CD4-positive, alpha-beta T cell (primary cell): ENCODE measurements at regions not wholly inside any gene's neighbourhood (a gene's known extent, or its start where the extent isn't known, plus 50 kb on each side); places are given as distances from the start of the nearest gene placed in this dataset.
"Not testable (repeated sequence)": the region's sequence is repeated elsewhere in the genome, so short reads cannot be mapped to it uniquely, and the experiment has no call there.

Experiments used
- ATAC-seq: fragments of 200-7000 bp; cut with Tn5 transposase; one replicate; pipeline ENCODE4 v1.10.0; 2022; ENCODE audit warnings: mild to moderate bottlenecking; ENCODE audit not compliant: poor library complexity
- CTCF ChIA-PET: fragments of 350-600 bp; sonication (Branson Sonifier 250); formaldehyde crosslinking; loops from one replicate; lab custom pipeline; 2021; ENCODE audit warnings: antibody characterized with exemption, inconsistent platforms; lab: Charles Lee
- POLR2A ChIA-PET: fragments of 350-600 bp; sonication (Branson Sonifier 250); formaldehyde crosslinking; loops from one replicate; lab custom pipeline; 2021; ENCODE audit warnings: antibody characterized with exemption, inconsistent platforms; lab: Charles Lee
- DNase-seq, 14 experiments: peaks; one replicate each; pipeline ENCODE4 v3.0.0-alpha.2; 2013 to 2020; ENCODE audit warnings: mixed read lengths in 2 of 14
- H3K27ac ChIP-seq, 2 donors: one replicate each; pipeline versions ENCODE4 v1.5.1 to v1.7.0; 2013; ENCODE audit warnings: low read length in 2 of 2, low read depth in 1 of 2, mild to moderate bottlenecking in 1 of 2
- H3K27me3 ChIP-seq, 2 experiments: 1 replicate in 1 of 2; 2 replicates in 1 of 2; pipeline versions ENCODE4 v1.6.1 to v1.7.0; 2013; ENCODE audit warnings: low read length in 2 of 2, control low read depth in 1 of 2, mild to moderate bottlenecking in 1 of 2, moderate library complexity in 1 of 2; ENCODE audit not compliant: insufficient read depth in 2 of 2, control insufficient read depth in 1 of 2
- H3K36me3 ChIP-seq: one replicate; pipeline ENCODE4 v1.6.1; 2013; ENCODE audit warnings: low read length, control low read depth; ENCODE audit not compliant: insufficient read depth
- H3K4me1 ChIP-seq: one replicate; pipeline ENCODE4 v1.6.1; 2013; ENCODE audit warnings: low read length, control low read depth; ENCODE audit not compliant: insufficient read depth
- H3K4me3 ChIP-seq: one replicate; pipeline ENCODE4 v1.5.1; 2013; ENCODE audit warnings: mild to moderate bottlenecking, low read length, moderate library complexity
- H3K9me3 ChIP-seq, 2 experiments: 1 replicate in 1 of 2; 2 replicates in 1 of 2; pipeline versions ENCODE4 v1.6.1 to v1.7.0; 2013; ENCODE audit warnings: low read length in 2 of 2, mild to moderate bottlenecking in 2 of 2, control low read depth in 1 of 2, moderate library complexity in 1 of 2; ENCODE audit not compliant: control insufficient read depth in 1 of 2, insufficient read depth in 1 of 2
- H3K27ac Mint-ChIP-seq: one replicate; pipeline ENCODE4 v1.8.0; 2020; ENCODE audit warnings: mixed read lengths
- H3K27me3 Mint-ChIP-seq: one replicate; pipeline ENCODE4 v1.8.0; 2021; ENCODE audit warnings: mixed read lengths
- H3K36me3 Mint-ChIP-seq: one replicate; pipeline ENCODE4 v1.8.0; 2021; ENCODE audit warnings: low read depth, mixed read lengths
- H3K4me1 Mint-ChIP-seq: one replicate; pipeline ENCODE4 v1.8.0; 2021; ENCODE audit warnings: low read depth, mixed read lengths
- H3K4me3 Mint-ChIP-seq: one replicate; pipeline ENCODE4 v1.8.0; 2020; ENCODE audit warnings: mild to moderate bottlenecking, mixed read lengths
- H3K9me3 Mint-ChIP-seq: one replicate; pipeline ENCODE4 v1.8.0; 2020; ENCODE audit warnings: mixed read lengths
- CTCF ChIP-seq: fragments of 200-600 bp; IDR thresholded peaks from one replicate; pipeline ENCODE4 v1.8.0; 2022; ENCODE audit warnings: antibody characterized with exemption, mild to moderate bottlenecking
- intact Hi-C, 2 experiments: fragments of 100-400 bp; cut with DNase I in 1 of 2; cut with micrococcal nuclease in 1 of 2; formaldehyde crosslinking; loops; one replicate each; pipeline versions ENCODE4 v1.15.1 to v1.9.0; 2023 to 2025; cut with DNase I, micrococcal nuclease

GRCh38 chr13:25017176-25017575, 78.8 kb upstream of the PABPC3 start:
- H3K27ac Mint-ChIP-seq, H3K4me3 Mint-ChIP-seq, intact Hi-C loops, H3K36me3 Mint-ChIP-seq, ATAC-seq, H3K27me3 ChIP-seq, H3K36me3 ChIP-seq, H3K4me1 Mint-ChIP-seq, H3K9me3 ChIP-seq, H3K4me1 ChIP-seq, H3K4me3 ChIP-seq, H3K27ac ChIP-seq, POLR2A ChIA-PET, DNase-seq, H3K9me3 Mint-ChIP-seq, CTCF ChIA-PET: not testable (repeated sequence)
- peaks cover 47% of the 10 kb centered on the region for H3K27me3 Mint-ChIP-seq

- H3K4me3 ChIP-seq: peak overlapping the region; percentile 10
- H3K9me3 Mint-ChIP-seq, H3K27ac ChIP-seq, ATAC-seq, H3K4me3 Mint-ChIP-seq, CTCF ChIA-PET, H3K9me3 ChIP-seq, H3K27me3 ChIP-seq, H3K36me3 ChIP-seq, H3K36me3 Mint-ChIP-seq, H3K27ac Mint-ChIP-seq, H3K4me1 ChIP-seq, POLR2A ChIA-PET, H3K4me1 Mint-ChIP-seq, intact Hi-C loops: not testable (repeated sequence)
- peak in 6 of 14 experiments; percentile 14 to 64 (median 36) for DNase-seq
- H3K27me3 Mint-ChIP-seq: peaks cover 48% of the 10 kb centered on the region
Observed at GRCh38 chr13:25017808-25018728, 77.9 kb upstream of the PABPC3 start.

- Histone ChIP-seq H3K36me3 (no peaks in the 10 kb centered on the region), H3K27me3 (peaks cover 3 to 9% of the 10 kb centered on the region in 2 experiments), H3K4me1 (peaks cover 7% of the 10 kb centered on the region), H3K4me3 (no peak overlapping the region), H3K9me3 (peaks cover 0 to 3% of the 10 kb centered on the region in 2 experiments), H3K27ac (no peak overlapping the region)
- Mint-ChIP-seq H3K4me1 (no peaks in the 10 kb centered on the region), H3K9me3 (no peaks in the 10 kb centered on the region), H3K27me3 (peaks cover 49% of the 10 kb centered on the region), H3K27ac (no peak overlapping the region), H3K4me3 (no peak overlapping the region), H3K36me3 (no peaks in the 10 kb centered on the region)
- TF ChIP-seq CTCF: no peak
- CTCF ChIA-PET: no interaction called here
- intact Hi-C loops: no loop called here
- DNase-seq (no peak), ATAC-seq (no peak)
- POLR2A ChIA-PET: no interaction called here
Observed at GRCh38 chr13:25018729-25019115, 77.2 kb upstream of the PABPC3 start.

GRCh38 chr13:25019741-25020140, 76.2 kb upstream of the PABPC3 start:
- DNase-seq, H3K27me3 ChIP-seq, H3K9me3 ChIP-seq, H3K36me3 ChIP-seq, CTCF ChIA-PET, H3K27ac Mint-ChIP-seq, H3K27ac ChIP-seq, H3K4me1 Mint-ChIP-seq, H3K9me3 Mint-ChIP-seq, H3K36me3 Mint-ChIP-seq, H3K4me3 ChIP-seq, intact Hi-C loops, ATAC-seq, H3K4me1 ChIP-seq, H3K4me3 Mint-ChIP-seq, POLR2A ChIA-PET: not testable (repeated sequence)
- peaks cover 54% of the 10 kb centered on the region for H3K27me3 Mint-ChIP-seq
